Stomach (tissue), 8 donors: ENCODE measurements at regions not wholly inside any gene's neighbourhood (a gene's known extent, or its start where the extent isn't known, plus 50 kb on each side); places are given as distances from the start of the nearest gene placed in this dataset.

Experiments
- DNase-seq, 2 donors: peaks; one replicate each; pipeline versions ENCODE4 v3.0.0 to v3.0.0-alpha.2; 2013 to 2019
- H3K27ac ChIP-seq, 5 donors: fragments of 200-600 bp in 4 of 5; sonication (generic) in 4 of 5; one replicate each; pipeline ENCODE4 v1.5.1; 2013 to 2019; ENCODE audit warnings: mild to moderate bottlenecking in 1 of 5, moderate library complexity in 1 of 5
- H3K27me3 ChIP-seq, 3 donors: fragments of 200-600 bp; sonication (generic); one replicate each; pipeline ENCODE4 v1.5.1; 2017 to 2019; ENCODE audit warnings: mixed run types in 1 of 3
- H3K36me3 ChIP-seq, 4 donors: fragments of 200-600 bp; sonication (generic); 1 replicate in 3 of 4; 2 replicates in 1 of 4; pipeline ENCODE4 v1.5.1; 2016 to 2019
- H3K4me1 ChIP-seq, 4 donors: fragments of 200-600 bp; sonication (generic); one replicate each; pipeline ENCODE4 v1.5.1; 2016 to 2019
- H3K4me3 ChIP-seq, 4 donors: fragments of 200-600 bp; sonication (generic) in 3 of 4; one replicate each; pipeline ENCODE4 v1.5.1; 2016 to 2019; ENCODE audit warnings: mild to moderate bottlenecking in 1 of 4
- H3K9me3 ChIP-seq, 4 donors: fragments of 200-600 bp; sonication (generic); one replicate each; pipeline ENCODE4 v1.5.1; 2016 to 2019
- EP300 ChIP-seq: sonication (generic); formaldehyde crosslinking; IDR thresholded peaks from one replicate; pipeline ENCODE4 v1.6.1; 2017; ENCODE audit warnings: antibody characterized with exemption
- POLR2A ChIP-seq, 4 donors: fragments of 450-650 bp; IDR thresholded peaks; one replicate each; pipeline ENCODE4 v1.6.1; 2016; ENCODE audit warnings: antibody characterized with exemption in 4 of 4, control low read depth in 2 of 4, mild to moderate bottlenecking in 1 of 4, moderate library complexity in 1 of 4
- POLR2AphosphoS5 ChIP-seq, 3 donors: sonication (generic); formaldehyde crosslinking; IDR thresholded peaks; one replicate each; pipeline ENCODE4 v1.6.1; 2016; ENCODE audit warnings: antibody characterized with exemption in 3 of 3
- WGBS, 5 donors: extraction: QIAGEN DNeasy Blood & Tissue Kit in 3 of 5; methylation state at CpG; one replicate each; pipeline versions ENCODE4 v1.1.5 to v1.1.7; 2013 to 2018; 5-methylcytosine and 5-hydroxymethylcytosine counted together
- intact Hi-C: fragments of 100-400 bp; cut with DNase I; formaldehyde crosslinking; loops from one replicate; pipeline ENCODE4 v1.15.1; 2023; ENCODE audit warnings: low total_unique reads
- small RNA-seq, 4 donors: library from RNA; depleted of rRNA; stranded (forward); fragments of <200 nt; gene quantifications; one replicate each; pipeline ENCODE3, GENCODE V24; 2016
- TF ChIP-seq, protein P1 (sequence below), 7 experiments: fragments of 450-650 bp in 4 of 7; fragments of 200-600 bp in 3 of 7; sonication (generic) in 3 of 7; IDR thresholded peaks; one replicate each; pipeline ENCODE4 v1.5.1; 2016 to 2019; ENCODE audit warnings: antibody characterized with exemption in 7 of 7, control low read depth in 2 of 7, mild to moderate bottlenecking in 1 of 7
- donor health status: healthy with polysubstance abuse.
- donor health status: Bipolar disorder and iron deficiency.
- donor health status: healthy.

DNA sequence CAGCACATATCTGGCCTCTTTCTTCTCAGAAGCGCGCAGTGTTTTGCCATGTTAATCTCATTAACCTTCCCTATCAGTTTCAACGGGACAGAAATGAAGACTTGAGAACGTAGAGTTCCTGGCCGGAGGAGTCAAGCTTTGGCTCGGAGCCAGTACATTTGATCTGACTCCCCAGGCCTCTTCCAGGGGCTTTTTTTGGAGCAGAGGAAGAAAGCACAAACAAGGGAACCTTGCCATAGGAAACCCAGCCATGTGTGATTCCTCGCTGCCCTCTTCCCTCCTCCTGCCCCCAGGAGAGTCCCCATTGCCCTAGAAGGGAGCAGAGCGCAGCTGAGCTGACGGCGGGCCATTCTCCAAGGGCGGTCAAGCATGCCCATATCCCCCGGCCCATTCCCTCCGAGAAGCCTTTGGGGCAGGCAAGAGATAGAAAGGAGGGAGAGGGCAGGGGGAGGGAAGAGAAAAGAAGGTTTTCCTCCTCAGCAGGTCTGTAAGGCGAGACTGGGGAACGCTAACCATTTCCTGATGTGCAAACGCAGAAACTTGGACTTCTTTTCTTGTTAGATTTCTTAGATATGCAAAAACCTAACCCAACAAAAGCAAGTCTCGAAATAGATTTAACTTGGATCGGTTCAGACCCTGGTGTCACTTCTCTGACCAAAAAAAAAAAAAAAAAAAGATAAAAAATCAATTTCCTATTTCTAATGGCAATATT, 63.7 kb upstream of the POU3F3 start:
- intact Hi-C loops: no loop called here
- TF ChIP-seq POLR2A (IDR thresholded peaks at IDR 0.05): no peak
- TF ChIP-seq EP300: no peak
- TF ChIP-seq POLR2AphosphoS5 (IDR thresholded peaks at IDR 0.05): no peak
- TF ChIP-seq, protein P1, sequence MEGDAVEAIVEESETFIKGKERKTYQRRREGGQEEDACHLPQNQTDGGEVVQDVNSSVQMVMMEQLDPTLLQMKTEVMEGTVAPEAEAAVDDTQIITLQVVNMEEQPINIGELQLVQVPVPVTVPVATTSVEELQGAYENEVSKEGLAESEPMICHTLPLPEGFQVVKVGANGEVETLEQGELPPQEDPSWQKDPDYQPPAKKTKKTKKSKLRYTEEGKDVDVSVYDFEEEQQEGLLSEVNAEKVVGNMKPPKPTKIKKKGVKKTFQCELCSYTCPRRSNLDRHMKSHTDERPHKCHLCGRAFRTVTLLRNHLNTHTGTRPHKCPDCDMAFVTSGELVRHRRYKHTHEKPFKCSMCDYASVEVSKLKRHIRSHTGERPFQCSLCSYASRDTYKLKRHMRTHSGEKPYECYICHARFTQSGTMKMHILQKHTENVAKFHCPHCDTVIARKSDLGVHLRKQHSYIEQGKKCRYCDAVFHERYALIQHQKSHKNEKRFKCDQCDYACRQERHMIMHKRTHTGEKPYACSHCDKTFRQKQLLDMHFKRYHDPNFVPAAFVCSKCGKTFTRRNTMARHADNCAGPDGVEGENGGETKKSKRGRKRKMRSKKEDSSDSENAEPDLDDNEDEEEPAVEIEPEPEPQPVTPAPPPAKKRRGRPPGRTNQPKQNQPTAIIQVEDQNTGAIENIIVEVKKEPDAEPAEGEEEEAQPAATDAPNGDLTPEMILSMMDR (IDR thresholded peaks at IDR 0.05): no peak
- H3K27ac ChIP-seq: no peak overlapping the region

DNA sequence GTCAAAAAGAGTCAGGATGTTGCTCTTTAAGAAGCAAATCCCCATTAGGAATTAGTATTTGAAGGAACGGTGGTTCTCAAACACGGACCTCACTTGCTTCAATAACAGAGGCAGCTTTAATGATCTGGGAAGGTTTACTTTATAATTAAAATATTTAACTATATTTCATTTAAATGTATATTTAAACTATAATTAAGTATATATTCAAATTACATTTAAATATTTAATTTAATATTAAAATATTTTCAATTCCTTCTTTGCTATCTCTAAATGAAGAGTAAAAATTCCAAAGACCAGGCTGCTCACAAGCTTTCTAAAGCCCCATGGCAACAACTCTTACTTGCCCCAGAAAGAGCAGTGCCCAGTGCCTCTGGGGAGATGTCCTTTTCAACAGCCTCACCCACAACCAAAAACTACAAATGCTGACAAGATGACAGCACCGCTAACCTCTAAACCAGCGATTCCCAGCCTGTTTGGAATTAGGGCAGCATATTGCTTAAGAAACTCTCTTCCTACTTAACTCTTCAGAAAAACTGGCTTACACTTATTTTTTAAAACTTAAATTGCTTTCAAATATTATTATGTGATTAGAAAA, 62.9 kb upstream of the POU3F3 start:
- no peak for TF ChIP-seq POLR2A (IDR thresholded peaks at IDR 0.05)
- TF ChIP-seq, protein P1 (IDR thresholded peaks at IDR 0.05): no peak
- no peak for TF ChIP-seq POLR2AphosphoS5 (IDR thresholded peaks at IDR 0.05)
- TF ChIP-seq EP300: no peak
- Histone ChIP-seq H3K9me3 (no peaks in the 10 kb centered on the region), H3K27me3 (peaks cover 0 to 24% (median 0%) of the 10 kb centered on the region in 3 donors), H3K36me3 (no peaks in the 10 kb centered on the region), H3K4me1 (no peaks in the 10 kb centered on the region), H3K27ac (no peak overlapping the region), H3K4me3 (no peak overlapping the region)
- no peak for DNase-seq
- 77 to 90% (median 86%) methylated on average over 4 of the region's 4 CpGs for WGBS, 5 donors
- intact Hi-C loops: no loop called here

More for the DNA sequence above, 63.7 kb upstream of the POU3F3 start:
- Histone ChIP-seq H3K4me3 (no peak overlapping the region), H3K36me3 (no peaks in the 10 kb centered on the region), H3K27me3 (peaks cover 0 to 24% (median 0%) of the 10 kb centered on the region in 3 donors), H3K4me1 (no peaks in the 10 kb centered on the region), H3K9me3 (no peaks in the 10 kb centered on the region)
- WGBS, 5 donors: 50 to 56% (median 52%) methylated on average over 18 of the region's 18 CpGs
- peak in 1 of 2 donors; percentile 10 for DNase-seq

DNA sequence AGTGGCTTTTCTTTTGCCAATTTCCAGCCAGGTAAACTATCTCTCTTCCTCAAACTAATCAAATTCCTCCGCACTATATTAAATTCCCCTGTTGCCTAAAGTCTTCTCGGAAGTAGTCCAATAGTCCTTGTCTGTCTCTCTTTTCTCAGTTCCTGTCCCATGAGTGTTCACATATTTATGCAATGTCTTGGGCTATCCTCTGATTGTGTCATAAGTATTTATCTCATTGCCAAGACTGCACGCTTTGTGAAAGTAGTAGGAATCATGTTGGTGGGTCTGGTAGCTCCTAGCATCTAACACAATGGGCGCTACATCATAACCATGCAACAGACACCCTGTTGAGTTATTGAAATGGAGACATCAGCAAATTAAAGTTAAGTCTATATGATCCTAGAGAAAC, 59.9 kb upstream of the POU3F3 start:
- Histone ChIP-seq H3K27ac (no peak overlapping the region), H3K27me3 (peaks cover 0 to 9% (median 0%) of the 10 kb centered on the region in 3 donors), H3K4me3 (no peak overlapping the region), H3K36me3 (no peaks in the 10 kb centered on the region), H3K9me3 (no peaks in the 10 kb centered on the region), H3K4me1 (no peaks in the 10 kb centered on the region)
- TF ChIP-seq, protein P1 (IDR thresholded peaks at IDR 0.05): no peak
- TF ChIP-seq EP300: no peak
- TF ChIP-seq POLR2A (IDR thresholded peaks at IDR 0.05): no peak
- TF ChIP-seq POLR2AphosphoS5 (IDR thresholded peaks at IDR 0.05): no peak
- DNase-seq: no peak
- 85 to 91% (median 89%) methylated on average over 4 of the region's 4 CpGs for WGBS, 5 donors
- intact Hi-C loops: no loop called here

DNA sequence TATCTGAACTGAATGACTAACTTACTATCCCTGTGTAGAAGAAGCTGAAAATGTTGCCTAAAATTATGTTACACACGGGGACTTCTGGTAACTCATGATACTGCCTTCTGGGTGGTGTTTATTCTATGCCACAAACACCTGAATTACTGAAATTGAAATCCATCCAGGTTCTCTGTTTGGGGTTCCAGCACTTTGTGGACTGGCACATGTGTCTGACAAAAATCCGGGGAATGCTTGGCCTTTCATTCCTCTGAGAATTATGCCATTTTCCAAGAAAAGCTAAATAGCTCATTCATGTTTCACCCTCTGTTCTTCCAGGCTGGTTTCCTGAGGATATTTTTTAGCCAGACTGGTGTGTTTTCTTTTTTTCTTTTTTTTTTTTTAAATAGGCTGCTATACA, 59.5 kb upstream of the POU3F3 start:
- H3K4me1 ChIP-seq: no peaks in the 10 kb centered on the region
- TF ChIP-seq POLR2AphosphoS5 (IDR thresholded peaks at IDR 0.05) (no peak), EP300 (no peak), POLR2A (IDR thresholded peaks at IDR 0.05) (no peak)
- TF ChIP-seq, protein P1 (IDR thresholded peaks at IDR 0.05): no peak

More for the DNA sequence above, 59.5 kb upstream of the POU3F3 start:
- Histone ChIP-seq H3K9me3 (no peaks in the 10 kb centered on the region), H3K27me3 (peaks cover 0 to 7% (median 0%) of the 10 kb centered on the region in 3 donors), H3K36me3 (no peaks in the 10 kb centered on the region), H3K4me3 (no peak overlapping the region), H3K27ac (no peak overlapping the region)
- intact Hi-C loops: no loop called here
- WGBS, 5 donors: 71 to 83% (median 79%) methylated on average over 2 of the region's 2 CpGs
- no peak for DNase-seq

Small RNA genes lying in the stretch of these regions (small RNA-seq; reads per million reads assigned to genes)
- gene RF00139 (0 reads per million in 4 donors), gene RF02091 (0 reads per million in 4 donors)
